Retina (tissue), 1 donor: ENCODE measurements at regions not wholly inside any gene's neighbourhood (a gene's known extent, or its start where the extent isn't known, plus 50 kb on each side); places are given as distances from the start of the nearest gene placed in this dataset.

Experiments
- DNase-seq: peaks from one replicate; pipeline ENCODE4 v3.0.0-alpha.2; 2016

DNA sequence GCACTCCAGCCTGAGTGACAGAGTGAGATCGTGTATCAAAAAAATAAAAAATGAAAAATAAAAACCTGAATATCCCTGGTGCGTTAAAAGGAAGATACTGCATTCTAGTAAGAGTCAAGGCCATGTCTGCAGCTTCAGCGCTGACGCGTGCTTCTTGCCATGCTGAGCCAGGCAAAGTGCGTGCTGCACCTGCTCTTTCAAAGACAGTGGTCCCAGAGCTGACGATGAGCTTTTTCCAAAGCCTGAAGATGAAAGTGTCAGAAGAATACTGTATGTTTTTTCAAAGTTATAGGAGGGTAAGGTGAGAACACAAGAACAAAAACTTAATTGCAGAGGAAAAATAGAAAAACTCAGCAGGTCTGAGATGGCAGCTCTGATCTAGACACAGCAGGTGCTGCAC lies 115.1 kb downstream of the RNASET2 start:
- DNase-seq, result no peak

- DNase-seq, result no peak
Measured at GRCh38 chr6:166839569-166839968, 116.8 kb downstream of the RNASET2 start.

DNA sequence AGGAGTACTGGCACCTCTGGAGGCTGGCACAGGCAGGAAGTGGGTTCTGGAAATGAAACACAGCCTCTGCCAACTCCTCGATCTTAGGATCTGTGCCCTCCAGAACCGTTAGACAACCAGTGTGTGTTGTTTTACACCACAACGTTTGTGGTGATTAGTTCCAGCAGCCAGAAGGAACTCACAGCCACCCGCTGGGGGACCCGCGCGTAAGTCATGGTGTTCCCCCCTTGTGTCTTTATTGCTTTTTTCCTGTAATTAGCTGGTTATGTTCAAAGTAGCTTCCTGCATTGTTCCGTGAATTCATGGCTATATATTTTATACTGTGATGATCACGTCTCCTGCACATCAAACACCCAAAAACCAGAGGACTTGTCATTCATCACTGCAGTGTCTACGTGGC lies 117.4 kb downstream of the RNASET2 start:
- DNase-seq, result no peak

DNA sequence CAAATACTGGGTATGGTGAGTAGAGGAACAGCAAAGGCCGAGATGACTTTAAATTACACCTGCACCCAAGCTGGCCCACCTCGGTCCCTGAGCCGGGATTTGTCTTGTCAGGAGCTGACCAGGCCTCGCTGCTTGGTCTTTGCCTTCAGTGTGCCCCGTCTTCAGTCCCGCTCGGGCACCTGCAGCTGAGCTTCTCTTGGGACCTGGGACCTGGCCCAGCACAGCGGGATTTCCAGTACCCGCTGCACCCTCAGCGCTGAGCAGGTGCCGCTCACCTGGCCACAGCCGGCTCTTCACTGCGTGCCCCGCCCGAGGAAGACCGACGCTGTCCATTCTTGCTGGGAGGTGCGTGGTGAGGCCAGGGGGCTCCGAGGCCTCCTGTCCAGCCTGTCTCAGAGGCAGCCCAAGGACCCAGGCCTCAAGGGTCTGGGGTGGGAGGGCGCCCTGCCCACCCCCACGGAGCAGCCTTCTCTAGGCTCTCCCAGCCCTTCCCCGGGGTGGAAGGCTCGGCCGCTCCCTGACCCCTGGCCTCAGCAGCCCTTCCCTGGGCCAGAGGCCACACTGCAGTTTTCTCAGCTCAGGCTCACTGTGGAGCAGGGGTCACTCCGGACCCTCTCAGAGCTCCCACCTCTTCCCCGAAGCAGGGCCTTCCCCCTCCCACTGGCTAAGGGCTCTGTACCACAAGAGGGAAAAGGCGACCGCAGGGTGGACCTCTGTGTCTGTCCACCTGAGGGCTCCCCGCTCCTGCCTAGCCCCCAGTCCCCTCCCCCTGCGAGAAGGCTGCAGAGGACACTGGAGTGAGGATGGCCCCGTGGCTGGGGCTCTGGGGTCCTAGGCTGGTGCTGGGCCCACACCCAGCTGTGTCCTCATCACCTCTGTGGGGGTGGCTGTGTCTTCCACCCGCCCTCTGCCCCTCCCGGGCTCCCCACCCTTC lies 119.3 kb downstream of the RNASET2 start:
- no peak for DNase-seq

GRCh38 chr6:166834049-166834448 lies 122.3 kb downstream of the RNASET2 start:
- DNase-seq, result no peak

DNA sequence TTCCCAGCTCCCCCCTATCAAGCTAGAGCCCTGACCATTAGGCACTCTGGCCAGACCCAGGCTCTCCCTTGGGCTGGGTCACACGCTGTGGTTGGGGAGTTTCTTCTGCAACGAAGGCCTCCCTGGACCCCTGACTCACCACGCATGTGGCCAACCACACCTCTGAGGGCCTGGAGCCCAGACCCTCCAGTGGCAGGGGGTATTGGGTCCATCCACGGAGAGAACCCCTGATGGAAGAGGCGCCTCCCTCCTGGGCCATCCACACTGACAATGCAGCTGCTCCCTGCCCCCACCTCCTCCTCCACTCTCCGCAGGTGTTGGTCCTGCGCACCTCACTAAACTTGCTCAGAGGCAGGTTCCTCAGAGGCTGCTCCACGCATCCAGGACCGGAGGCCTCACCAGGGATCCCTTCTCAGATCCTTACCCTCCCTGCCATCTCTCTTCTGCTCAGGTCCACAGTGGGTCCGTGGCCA lies 125.4 kb downstream of the RNASET2 start:
- DNase-seq, result no peak

- no peak for DNase-seq
Measured at GRCh38 chr6:166830185-166830890, 126.0 kb downstream of the RNASET2 start.

- no peak for DNase-seq
Measured at GRCh38 chr6:166826264-166826663, 130.1 kb downstream of the RNASET2 start.

DNA sequence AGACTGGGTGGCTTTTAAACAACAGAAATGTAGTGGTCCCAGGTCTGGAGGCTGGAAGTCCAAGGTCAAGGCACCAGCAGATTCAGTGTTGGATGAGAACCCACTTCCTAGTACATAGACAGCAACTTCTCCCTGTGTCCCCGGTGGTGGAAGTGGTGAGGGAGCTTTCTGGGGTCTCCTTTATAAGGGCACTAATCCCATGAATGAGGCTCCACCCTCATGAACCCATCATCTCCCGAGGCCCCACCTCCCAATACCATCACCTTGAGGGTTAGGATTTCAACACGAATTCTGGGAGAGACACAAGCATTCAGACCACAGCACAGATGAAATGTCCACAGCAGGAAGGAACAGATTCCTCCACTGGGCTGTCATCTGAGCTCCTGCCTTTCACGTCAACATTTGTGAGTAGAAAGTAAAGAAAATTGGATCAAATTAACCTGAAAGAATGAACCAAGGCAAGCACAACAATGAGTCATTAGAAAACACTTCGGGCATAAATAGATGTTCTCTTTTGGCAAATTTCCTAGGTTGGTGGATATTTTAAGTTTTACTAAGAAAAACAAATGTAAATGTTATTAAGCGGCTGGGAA lies 130.7 kb downstream of the RNASET2 start:
- DNase-seq, result no peak

DNA sequence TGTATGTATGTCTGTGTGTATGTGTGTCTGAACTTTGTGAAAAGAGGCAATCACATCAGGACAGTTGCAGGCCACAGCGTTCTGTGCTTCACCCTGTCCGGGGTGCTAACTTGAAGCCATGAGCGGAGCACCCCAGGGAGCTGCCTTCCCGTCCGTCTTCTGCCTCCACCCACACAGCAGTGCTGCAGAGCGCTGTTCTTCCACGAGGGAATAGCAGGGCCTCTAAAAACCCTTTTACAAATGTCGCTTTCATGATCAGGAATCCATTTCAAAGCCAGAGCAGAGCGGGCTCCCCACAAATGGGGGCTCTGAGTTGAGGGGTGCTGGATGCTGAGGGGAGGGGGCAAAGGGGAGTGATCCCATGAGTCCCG lies 131.5 kb downstream of the RNASET2 start:
- no peak for DNase-seq

DNA sequence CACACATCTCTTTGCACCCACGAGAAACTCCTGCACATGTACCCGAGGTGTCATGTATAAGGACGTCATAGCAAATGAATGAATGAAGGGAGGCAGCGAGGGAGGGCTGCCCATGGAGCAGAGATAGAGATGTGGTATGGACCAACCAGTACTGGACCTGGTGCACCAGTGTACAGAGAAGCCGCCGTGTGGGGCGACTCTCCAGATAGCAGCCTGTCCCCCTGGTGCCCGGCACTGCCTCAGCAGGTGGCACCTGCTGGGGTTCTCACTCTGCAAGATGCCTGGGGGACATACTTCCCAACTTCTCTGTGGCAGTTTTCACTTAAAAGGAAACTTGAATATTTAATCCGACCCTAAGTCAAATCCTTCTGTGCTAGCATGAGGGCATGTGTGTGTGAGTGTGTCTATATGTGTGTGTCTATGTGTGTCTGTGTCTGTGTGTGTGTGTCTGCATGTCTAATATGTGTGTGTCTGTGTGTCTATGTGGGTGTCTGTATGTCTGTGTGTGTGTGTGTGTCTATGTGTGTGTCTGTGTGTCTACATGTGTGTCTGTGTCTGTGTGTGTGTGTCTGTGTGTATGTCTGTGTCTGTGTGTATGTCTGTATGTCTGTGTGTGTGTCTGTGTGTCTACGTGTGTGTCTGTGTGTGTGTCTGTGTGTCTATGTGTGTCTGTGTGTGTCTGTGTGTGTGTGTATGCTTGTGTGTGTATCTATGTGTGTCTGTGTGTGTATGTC lies 132.0 kb downstream of the RNASET2 start:
- no peak for DNase-seq

GRCh38 chr6:166822609-166823008 lies 133.7 kb downstream of the RNASET2 start:
- DNase-seq, result no peak

GRCh38 chr6:166820483-166820882 lies 135.9 kb downstream of the RNASET2 start:
- DNase-seq, result no peak

DNA sequence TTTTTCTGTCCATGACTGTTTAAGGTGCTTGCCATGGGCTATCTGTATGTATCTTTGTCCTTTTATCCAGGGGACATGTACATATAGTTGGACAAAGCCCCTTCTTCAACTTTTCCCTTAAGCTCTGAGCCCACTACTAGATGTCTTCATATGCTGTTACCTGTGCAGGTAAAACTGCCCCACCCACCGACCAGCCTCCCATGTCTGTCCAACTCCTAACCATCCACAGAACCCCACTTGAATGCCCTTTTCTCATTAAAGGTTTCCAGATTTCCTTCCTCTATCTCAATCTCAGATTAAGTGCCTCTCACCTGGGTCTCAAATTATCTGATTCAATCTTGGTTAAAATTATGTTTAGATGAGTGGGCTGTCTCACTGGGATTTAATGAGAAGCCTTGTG lies 136.3 kb downstream of the RNASET2 start:
- DNase-seq, result no peak

- DNase-seq, result no peak
Measured at GRCh38 chr6:166815629-166816028, 140.7 kb downstream of the RNASET2 start.

DNA sequence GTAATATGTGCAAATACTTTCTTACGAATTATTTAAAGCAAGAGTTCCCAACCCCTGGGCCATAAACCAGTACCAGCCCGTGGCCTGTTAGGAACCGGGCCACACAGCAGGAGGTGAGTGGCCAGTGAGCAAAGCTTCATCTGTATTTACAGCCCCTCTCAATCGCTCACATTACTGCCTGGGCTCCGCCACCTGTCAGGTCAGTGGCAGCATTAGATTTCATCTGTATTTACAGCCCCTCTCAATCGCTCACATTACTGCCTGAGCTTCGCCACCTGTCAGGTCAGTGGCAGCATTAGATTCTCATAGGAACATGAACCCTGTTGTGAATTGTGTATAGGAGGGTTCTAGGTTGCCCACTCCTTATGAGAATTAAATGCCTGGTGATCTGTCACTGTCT lies 142.0 kb downstream of the RNASET2 start:
- no peak for DNase-seq

DNA sequence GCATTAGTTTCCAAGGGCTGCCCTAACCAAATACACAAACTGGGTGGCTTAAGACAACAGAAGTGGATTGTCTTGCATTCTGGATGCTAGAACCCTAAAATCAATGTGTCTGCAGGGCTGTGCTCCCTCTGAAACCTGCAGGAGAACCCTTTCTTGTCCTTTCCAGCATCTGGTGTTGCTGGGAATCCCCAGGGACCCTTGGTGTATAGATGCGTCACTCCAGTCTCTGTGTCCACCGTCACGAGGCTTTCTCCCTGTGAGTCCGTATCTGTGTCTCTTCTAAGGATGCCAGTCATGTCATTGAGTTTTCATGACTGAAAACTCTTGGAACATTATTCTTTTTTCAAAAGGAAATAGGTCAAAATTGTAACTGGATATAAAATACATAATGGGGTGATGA lies 142.9 kb downstream of the RNASET2 start:
- no peak for DNase-seq

- no peak for DNase-seq
Measured at GRCh38 chr6:166810864-166811263, 145.5 kb downstream of the RNASET2 start.

DNA sequence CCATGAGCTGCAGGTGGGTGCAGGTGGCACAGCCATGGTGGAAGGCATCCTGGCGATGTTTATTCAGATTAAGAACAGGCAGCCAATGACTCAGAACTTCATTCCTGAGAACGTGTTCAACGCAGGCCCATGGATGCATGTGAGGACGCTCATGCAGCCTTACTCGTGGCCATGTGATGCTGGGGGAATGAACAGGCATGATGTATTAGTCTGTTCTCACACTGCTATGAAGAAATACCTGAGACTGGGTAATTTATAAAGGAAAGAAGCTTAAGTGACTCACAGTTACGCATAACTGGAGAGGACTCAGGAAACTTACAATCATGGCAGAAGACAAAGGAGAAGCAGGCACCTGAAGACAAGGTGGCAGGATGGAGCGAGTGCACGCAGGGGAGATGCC lies 146.6 kb downstream of the RNASET2 start:
- no peak for DNase-seq

GRCh38 chr6:166806962-166807757 lies 149.2 kb downstream of the RNASET2 start:
- DNase-seq, result no peak

DNA sequence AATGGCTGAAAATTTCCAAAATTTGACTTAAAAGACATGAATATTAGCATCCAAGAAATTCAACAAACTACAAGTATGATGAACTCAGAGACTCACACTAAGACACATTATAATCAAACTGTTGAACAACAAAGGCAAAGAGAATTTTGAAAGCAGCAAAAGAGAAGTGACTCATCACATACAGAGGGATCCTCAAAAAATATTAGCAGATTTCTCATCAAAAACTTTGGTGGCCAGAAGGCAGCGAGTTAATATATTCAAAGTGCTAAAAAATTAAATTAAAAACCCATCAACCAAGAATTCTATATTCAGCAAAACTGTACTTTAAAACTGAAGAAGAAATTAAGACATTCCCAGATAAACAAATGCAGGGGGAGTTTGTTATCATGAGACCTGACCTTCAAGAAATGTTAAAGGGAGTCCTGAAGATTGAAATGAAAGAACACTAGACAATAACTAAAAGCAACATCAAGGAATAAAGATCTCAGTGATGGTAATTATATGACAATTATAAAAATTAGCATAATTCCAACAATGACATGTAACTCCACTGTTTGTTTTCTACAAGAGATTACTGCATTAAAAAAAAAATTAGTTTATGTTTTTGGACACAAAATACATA lies 150.0 kb downstream of the RNASET2 start:
- DNase-seq, result no peak

DNA sequence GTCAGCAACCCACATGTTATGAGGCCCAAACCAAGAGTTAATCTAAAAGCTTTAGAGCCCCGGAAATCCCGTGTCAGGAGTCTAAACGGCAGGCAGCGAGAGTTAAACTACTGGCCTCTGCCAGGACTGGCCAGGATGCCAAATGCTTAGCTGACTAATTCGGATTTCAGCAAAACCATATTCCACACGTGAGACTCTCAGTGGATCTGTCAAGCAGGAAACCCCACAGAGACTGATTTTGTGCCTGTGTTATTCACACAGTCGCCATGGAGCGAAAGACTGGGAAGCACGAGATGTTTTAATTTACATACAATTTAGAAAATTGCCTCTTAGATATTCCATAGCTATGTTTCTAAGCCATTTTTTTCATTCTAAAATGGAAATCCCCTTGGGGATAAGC lies 152.9 kb downstream of the RNASET2 start:
- no peak for DNase-seq
